Daoy (cell line): ENCODE measurements at regions not wholly inside any gene's neighbourhood (a gene's known extent, or its start where the extent isn't known, plus 50 kb on each side); places are given as distances from the start of the nearest gene placed in this dataset.

Experiments used
- DNase-seq: peaks from one replicate; pipeline ENCODE4 v3.0.0-alpha.2; 2015; ENCODE audit warnings: low read depth

GRCh38 chr7:47724335-47724982 is 142.5 kb upstream of the TNS3 start:
- DNase-seq = peak; percentile 86

DNA sequence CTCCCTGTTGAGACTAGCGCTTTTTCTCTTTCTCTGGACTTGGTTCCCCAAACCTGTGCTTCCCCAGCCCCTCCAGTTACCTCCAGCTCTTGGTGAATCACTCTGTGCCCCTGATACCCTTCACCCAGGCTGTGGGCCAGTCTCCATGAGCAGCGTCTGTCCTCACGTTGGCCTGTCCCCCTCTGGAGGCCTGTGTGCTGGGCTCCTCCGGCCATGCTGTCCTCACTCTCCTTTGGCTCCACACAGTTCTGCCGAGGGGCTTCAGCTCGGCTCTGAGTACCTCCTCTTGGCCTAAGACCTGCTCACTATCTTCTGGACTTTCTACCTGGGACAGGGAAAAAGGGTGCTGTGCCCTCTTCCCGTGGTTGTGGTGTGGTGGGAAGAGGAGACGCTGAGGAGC is 140.2 kb upstream of the TNS3 start:
- DNase-seq = no peak

- DNase-seq = no peak
Measured at GRCh38 chr7:47721670-47722069, 139.8 kb upstream of the TNS3 start.

- no peak for DNase-seq
Measured at GRCh38 chr7:47720907-47721244, 139.0 kb upstream of the TNS3 start.

- DNase-seq = peak; percentile 32
Measured at GRCh38 chr7:47720141-47720906, 138.4 kb upstream of the TNS3 start.

DNA sequence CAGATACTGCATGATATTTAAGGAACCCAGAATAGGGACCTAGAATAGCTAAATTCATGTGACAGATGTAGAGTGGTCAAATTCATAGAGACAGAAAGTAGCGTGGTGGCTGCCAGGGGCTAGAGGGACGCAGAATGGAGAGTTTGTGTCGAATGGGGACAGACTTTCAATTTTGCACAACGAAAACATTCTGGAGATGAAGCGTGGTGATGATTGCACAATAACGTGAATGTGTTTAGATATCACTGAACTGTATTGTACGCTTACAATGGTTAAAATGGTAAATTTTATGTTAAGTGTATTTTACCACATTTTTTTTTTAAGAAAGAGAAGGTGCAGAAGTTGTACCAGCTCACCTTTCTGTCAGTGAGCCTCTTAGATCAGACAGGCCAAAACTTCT is 137.8 kb upstream of the TNS3 start:
- no peak for DNase-seq

GRCh38 chr7:47715631-47716068 is 133.7 kb upstream of the TNS3 start:
- no peak for DNase-seq

DNA sequence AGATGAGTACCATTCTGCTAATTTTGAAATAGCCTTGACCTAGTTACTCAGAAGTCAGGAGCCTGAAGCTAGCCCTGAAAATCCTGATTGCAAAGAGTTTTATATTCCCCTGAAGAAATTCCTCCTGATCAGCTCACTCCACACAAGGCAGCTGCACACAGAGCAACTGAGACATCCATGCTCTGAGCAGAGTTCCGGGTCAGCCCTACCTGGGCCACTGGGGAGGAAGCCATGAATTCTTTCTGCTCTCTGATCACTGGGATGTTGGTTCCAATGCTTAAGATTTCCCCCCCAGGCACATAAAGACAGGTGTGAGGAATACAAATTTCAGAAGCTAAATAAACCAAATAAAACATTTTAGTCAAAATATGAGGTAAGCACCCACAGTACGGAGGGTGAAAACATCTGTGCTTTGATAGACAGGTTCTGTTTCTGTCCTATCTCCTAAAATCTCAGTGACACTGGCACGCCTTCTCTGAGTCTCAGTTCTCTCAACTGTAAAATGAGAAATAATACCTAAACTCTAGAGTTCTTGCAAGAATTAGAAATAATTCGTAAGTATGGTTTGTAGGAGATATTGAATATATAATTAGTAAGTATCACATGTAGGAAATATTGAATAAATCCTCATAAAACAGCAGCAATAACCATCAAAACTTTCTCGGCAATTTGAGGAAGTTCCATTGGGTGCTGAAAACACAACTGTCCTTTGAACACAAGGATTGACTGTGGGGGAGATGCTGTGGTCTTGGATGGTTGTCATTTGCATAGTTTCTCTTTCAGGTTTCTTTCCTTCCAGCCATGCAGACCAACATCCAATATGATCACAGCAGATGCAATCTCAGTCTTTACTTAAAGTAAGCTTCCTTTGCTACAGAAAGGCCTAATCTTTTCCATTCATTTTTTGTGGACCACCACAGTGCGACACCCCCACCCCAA is 133.0 kb upstream of the TNS3 start:
- no peak for DNase-seq

GRCh38 chr7:47713595-47713994 is 131.7 kb upstream of the TNS3 start:
- DNase-seq = no peak

GRCh38 chr7:47712416-47712815 is 130.5 kb upstream of the TNS3 start:
- DNase-seq = no peak

DNA sequence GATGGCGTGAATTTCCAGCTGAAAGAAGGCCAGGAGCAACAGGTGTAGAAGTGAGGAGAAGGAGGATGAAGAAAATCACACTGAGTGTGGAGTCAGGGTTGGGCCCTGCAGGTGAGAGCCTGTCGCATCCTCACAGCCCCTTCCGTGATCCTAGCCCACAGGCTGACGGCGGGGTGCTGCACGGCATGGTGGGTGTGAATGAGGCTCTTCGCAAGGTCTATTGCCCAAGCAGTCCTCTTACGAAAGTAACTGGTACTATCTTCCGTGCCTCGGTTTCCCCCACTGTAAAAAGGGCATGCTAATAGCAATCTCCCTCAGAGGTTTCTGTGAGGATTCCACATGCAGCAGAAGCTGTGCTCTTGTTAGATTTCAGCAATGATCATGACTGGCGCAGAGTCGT is 129.9 kb upstream of the TNS3 start:
- DNase-seq = no peak

DNA sequence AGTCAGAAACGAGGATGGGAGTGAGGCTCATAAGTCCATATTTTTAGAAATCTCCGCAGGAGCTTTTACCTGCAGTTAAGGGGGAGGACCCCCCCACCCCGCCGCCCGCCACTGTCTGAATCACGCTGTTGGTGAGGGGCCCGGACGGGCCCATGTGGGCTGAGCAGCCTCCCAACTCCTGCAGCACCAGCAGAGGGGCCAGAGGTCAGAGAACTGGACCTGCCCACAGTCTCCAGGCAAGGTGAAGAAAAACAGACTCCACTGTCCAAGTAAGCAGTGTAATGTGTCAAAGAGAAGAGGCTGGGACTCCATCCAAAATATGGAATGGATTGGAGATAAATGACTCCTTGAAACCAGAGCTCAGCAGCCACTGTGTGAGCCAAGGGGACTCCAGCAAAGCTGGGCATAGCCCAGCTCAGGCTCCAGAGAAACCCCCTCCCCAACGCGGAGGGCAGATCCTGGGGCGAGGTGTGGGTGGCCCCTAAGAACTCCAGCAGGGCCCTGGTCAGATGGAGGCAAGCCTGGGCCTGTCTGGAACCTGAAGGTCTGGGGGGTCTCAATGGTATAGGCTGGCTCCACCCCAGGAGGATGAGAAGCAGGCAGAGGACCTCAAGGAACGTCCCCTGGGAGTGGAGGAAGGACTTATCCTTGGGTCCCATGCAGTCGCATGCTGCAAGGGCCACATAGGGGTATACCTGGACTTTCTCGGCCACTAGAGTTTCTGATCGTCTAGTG is 128.5 kb upstream of the TNS3 start:
- no peak for DNase-seq

GRCh38 chr7:47709451-47709850 is 127.5 kb upstream of the TNS3 start:
- DNase-seq = no peak

GRCh38 chr7:47709051-47709450 is 127.1 kb upstream of the TNS3 start:
- no peak for DNase-seq

DNA sequence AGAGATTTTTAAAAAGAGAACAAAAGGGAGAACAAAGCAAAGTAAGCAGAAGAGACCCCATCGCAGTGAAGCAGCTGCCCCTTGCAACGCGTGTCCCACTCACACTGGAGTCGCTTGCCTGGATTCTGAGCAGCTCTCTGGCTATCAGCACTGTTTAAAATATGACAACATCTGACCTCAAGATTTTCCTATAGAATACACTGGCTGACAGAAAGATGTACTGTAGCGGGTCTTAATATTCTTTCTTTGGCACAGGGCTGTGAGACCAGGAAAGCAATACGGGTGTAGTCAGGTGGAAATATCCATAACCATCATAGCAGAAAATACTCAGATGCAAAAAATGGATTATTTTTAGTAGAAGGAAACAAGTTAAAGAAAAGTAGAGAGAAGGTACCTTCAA is 125.7 kb upstream of the TNS3 start:
- DNase-seq = no peak

DNA sequence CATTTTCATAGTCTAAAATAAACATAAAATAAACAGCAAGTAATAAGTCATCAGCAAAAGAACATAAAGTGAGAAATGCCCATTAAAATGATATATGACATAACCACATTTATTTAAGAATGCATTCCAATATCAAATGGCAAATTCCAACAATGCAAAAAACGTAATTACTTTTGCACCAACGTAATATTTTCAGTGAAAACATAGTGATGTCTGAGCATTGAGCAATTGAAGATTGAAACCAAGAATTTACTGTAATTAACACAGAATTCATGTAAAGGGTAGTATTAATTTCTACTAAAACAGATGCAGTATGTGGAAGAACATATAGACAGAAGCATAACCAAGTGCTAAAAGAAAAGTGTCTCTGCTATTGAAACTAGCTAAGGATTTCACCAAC is 123.0 kb upstream of the TNS3 start:
- no peak for DNase-seq

- DNase-seq = no peak
Measured at GRCh38 chr7:47702080-47702479, 120.2 kb upstream of the TNS3 start.

GRCh38 chr7:47698386-47698785 is 116.5 kb upstream of the TNS3 start:
- DNase-seq = no peak

DNA sequence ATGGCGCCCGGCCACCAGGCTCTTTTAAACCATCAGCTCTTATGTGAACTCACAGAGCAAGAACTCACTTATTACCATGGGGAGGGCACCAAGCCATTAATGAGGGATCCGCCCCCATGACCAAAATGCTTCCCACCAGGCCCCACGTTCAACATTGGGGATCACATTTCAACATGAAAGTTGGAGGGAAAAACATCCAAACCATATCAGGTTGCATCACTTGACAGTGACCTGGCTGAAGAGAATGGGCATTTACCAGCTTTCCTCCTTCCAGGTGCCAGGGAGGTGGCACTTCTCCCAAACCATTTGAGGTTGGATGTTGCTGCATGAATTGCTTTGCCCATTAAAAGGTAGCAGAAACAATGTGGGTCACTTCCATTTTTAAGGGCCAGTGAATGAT is 115.6 kb upstream of the TNS3 start:
- DNase-seq = no peak

DNA sequence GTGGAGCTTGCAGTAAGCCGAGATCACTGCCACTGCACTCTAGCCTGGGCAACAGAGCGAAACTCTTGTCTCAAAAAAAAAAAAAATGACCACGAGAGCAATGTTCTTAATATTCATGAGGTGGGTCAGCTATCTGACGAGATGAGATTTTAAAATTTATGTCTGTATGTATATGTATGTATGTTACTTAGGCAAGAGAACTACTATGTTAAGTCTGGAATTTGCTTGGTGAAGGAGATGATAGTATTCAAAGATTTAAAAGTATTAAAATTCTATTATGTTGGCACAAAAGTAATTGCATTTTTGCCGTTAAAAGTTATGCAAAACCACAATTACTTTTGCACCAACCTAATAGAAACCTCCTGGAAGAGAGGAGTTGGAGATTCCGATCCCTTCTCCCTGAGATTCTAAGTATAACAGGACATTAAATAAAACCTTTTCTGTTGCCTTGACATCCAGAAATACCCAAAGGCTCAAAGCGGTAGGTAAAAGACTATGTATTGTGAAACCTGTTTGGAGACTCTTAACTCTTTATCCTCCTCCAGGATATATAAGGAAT is 114.3 kb upstream of the TNS3 start:
- no peak for DNase-seq

DNA sequence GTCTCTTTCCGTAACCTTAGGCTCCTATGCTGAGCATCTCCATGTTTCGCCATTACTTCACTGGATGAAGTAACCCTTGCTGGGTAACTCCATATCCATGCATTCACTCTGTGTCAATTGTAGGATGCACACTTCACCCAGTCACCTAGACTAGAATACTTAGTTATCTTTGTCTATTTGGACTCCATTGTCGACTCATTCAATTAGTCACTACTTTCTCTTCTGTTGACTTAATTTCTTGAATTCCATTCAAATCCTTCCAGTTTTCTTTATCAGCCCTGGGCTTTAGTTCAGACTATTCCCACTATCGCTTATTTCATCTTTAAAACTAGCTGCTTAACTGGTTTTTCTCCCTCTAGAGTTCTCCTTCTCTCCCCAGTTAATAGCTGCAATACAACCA is 111.3 kb upstream of the TNS3 start:
- peak; percentile 34 for DNase-seq

GRCh38 chr7:47691988-47692387 is 110.1 kb upstream of the TNS3 start:
- DNase-seq = no peak
